Neural crest cell (in vitro differentiated cells): ENCODE measurements at regions not wholly inside any gene's neighbourhood (a gene's known extent, or its start where the extent isn't known, plus 50 kb on each side); places are given as distances from the start of the nearest gene placed in this dataset.

Source experiments
- DNase-seq: peaks from one replicate; pipeline ENCODE4 v3.0.0; 2021; ENCODE audit warnings: low read depth, mixed read lengths, low spot score
- H3K27ac Mint-ChIP-seq: one replicate; pipeline ENCODE4 v1.8.0; 2021; ENCODE audit warnings: mild to moderate bottlenecking, mixed read lengths; ENCODE audit not compliant: unreplicated experiment
- H3K27me3 Mint-ChIP-seq: 2 replicates; pipeline ENCODE4 v1.8.0; 2021; ENCODE audit warnings: low read depth, mild to moderate bottlenecking, mixed read lengths
- H3K36me3 Mint-ChIP-seq: 2 replicates; pipeline ENCODE4 v1.8.0; 2021; ENCODE audit warnings: low read depth, mild to moderate bottlenecking, mixed read lengths
- H3K4me1 Mint-ChIP-seq: 2 replicates; pipeline ENCODE4 v1.8.0; 2021; ENCODE audit warnings: mixed read lengths
- H3K4me3 Mint-ChIP-seq: one replicate; pipeline ENCODE4 v1.8.0; 2021; ENCODE audit warnings: mild to moderate bottlenecking, mixed read lengths
- H3K9me3 Mint-ChIP-seq: 2 replicates; pipeline ENCODE4 v1.8.0; 2021; ENCODE audit warnings: mixed read lengths
- CTCF ChIP-seq: fragments of 200-600 bp; sonication (generic); conservative IDR thresholded peaks from 2 replicates; pipeline ENCODE4 v1.5.0; 2021; ENCODE audit warnings: antibody characterized with exemption, mild to moderate bottlenecking

GRCh38 chr5:23025629-23026233 lies 172.6 kb upstream of the CDH12 start:
- Mint-ChIP-seq H3K27me3 (no peaks in the 10 kb centered on the region), H3K27ac (no peak overlapping the region), H3K4me3 (no peak overlapping the region), H3K9me3 (peaks cover 2% of the 10 kb centered on the region), H3K4me1 (no peaks in the 10 kb centered on the region), H3K36me3 (no peaks in the 10 kb centered on the region)
- DNase-seq: no peak
- TF ChIP-seq CTCF: no peak

DNA sequence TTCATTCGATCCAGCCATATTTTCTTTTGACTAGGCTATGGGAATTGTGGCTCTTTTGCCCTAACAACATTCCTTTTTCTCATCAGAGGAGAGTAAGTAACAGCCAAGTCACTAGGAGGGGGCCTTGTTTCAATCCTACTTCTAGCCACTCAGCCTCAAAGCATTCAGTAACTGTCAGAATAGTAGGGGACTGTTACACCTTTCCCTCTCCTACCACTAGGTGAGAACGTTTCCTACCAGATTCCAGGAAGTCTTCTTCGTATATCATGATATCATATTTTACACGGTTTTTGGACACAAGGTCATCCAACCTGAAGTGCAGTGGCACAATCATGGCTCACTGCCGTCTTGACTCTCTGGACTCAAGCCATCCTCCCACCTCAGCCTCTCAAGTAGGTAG lies 171.3 kb upstream of the CDH12 start:
- Mint-ChIP-seq H3K9me3 (peaks cover 2% of the 10 kb centered on the region), H3K4me3 (no peak overlapping the region), H3K36me3 (no peaks in the 10 kb centered on the region), H3K4me1 (no peaks in the 10 kb centered on the region), H3K27me3 (no peaks in the 10 kb centered on the region), H3K27ac (no peak overlapping the region)
- no peak for TF ChIP-seq CTCF
- DNase-seq: no peak

- no peak overlapping the region for H3K4me3 Mint-ChIP-seq
- DNase-seq: no peak
- H3K4me1 Mint-ChIP-seq: no peaks in the 10 kb centered on the region
- TF ChIP-seq CTCF: no peak
- no peaks in the 10 kb centered on the region for H3K9me3 Mint-ChIP-seq
- no peaks in the 10 kb centered on the region for H3K36me3 Mint-ChIP-seq
- no peak overlapping the region for H3K27ac Mint-ChIP-seq
- no peaks in the 10 kb centered on the region for H3K27me3 Mint-ChIP-seq
Observed at GRCh38 chr5:23014825-23015224, 161.7 kb upstream of the CDH12 start.

- no peaks in the 10 kb centered on the region for H3K9me3 Mint-ChIP-seq
- no peaks in the 10 kb centered on the region for H3K27me3 Mint-ChIP-seq
- no peak for TF ChIP-seq CTCF
- no peak for DNase-seq
- H3K4me3 Mint-ChIP-seq: no peak overlapping the region
- no peaks in the 10 kb centered on the region for H3K4me1 Mint-ChIP-seq
- no peak overlapping the region for H3K27ac Mint-ChIP-seq
- H3K36me3 Mint-ChIP-seq: no peaks in the 10 kb centered on the region
Observed at GRCh38 chr5:23014266-23014665, 161.1 kb upstream of the CDH12 start.

DNA sequence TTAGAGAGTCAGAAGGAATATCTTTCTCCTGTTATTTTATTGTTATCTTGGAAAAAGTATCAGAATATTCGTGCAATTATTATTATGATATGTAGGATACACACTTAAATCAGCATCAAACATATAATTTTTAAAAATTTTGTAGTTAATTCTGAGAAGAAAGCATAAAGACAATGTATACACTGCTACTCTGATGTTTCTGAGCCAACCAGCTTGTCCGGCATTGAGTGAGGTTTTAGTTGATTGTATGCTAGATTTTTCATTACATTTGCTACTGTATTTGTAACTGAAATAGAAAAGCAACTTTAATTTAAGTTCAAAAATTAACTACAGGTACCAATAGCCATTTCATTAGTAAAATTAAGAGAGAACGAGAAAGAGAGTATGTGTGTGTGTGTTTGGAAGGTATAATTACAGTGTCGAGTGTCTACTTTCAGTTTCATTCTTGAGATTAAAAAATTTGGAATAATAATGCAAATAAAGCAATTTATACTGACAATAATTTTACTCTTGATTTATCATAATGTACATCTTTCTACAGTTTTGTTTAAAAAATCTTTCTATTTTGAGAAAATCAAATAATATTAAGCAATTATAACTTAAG lies 160.4 kb upstream of the CDH12 start:
- no peak for TF ChIP-seq CTCF
- H3K4me3 Mint-ChIP-seq: no peak overlapping the region
- H3K27ac Mint-ChIP-seq: no peak overlapping the region
- DNase-seq: no peak
- no peaks in the 10 kb centered on the region for H3K4me1 Mint-ChIP-seq
- no peaks in the 10 kb centered on the region for H3K36me3 Mint-ChIP-seq
- H3K27me3 Mint-ChIP-seq: no peaks in the 10 kb centered on the region
- H3K9me3 Mint-ChIP-seq: no peaks in the 10 kb centered on the region
